Activated naive CD4-positive, alpha-beta T cell treated with Interleukin-2 at 50 U/mL for 16 hours (primary cell): ENCODE measurements at regions not wholly inside any gene's neighbourhood (a gene's known extent, or its start where the extent isn't known, plus 50 kb on each side); places are given as distances from the start of the nearest gene placed in this dataset.

Source experiments
- DNase-seq: peaks from one replicate; pipeline ENCODE4 v3.0.0-alpha.2; 2020

GRCh38 chr12:90060031-90060430 is 351.4 kb upstream of the ATP2B1 start:
- DNase-seq: no peak

DNA sequence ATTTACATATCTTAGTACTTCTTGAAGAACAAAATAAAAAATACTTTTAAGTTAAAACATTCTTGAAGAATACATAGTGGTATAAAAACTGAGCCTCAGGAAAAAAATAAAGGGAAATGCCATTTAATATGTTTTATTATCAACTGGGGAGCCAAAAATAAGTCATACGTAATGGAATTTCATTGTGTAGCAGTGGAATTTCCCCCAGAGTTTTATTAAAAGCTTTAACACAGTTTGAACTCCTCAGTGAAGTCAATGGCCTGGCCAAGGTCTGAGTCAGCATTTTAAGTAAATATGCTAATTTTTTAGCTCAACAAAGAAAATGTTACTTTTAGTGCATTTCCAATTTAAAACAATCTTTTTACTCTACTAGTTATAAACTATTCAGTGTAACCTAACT is 350.1 kb upstream of the ATP2B1 start:
- no peak for DNase-seq

GRCh38 chr12:90055071-90055470 is 346.4 kb upstream of the ATP2B1 start:
- no peak for DNase-seq

DNA sequence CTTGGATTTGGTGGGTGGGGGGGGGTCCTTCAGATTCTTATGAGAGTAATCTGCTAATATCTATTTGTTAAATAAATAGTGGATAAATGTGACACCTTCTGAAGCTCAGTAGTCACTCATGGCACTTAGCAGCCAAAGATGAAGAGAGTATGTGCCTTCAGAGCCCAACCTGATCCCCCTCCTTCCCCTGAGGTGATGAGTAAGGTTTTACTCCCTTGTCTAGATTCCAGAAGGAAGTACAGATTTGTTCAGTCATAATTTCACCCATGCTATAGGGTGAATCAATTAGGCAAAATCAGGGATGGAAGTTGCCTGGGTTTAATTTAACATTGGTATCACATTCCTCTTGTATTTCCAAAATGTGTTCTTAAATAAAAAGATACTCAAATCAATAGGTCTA is 340.3 kb upstream of the ATP2B1 start:
- DNase-seq: no peak

DNA sequence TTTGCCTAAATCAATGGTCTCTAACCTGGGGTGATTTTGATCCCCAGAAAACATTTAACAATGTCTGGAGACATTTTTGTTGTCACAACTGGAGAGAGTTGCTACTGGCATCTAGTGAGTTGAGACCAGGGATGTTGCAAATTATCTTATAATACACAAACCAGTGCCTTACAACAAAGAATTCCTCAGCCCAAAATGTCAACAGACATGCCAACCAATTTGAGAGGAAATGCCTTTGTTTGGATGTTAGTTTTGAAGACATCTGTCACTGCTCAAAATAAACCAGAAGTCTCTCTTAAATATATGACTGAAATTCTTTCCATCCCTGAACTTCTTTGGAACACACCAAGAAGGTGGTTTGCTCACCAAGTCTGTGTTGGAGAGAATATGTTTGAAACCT is 336.9 kb upstream of the ATP2B1 start:
- DNase-seq: no peak

- DNase-seq: no peak
These were observed 335.4 kb upstream of the ATP2B1 start for GRCh38 chr12:90044069-90044468.

DNA sequence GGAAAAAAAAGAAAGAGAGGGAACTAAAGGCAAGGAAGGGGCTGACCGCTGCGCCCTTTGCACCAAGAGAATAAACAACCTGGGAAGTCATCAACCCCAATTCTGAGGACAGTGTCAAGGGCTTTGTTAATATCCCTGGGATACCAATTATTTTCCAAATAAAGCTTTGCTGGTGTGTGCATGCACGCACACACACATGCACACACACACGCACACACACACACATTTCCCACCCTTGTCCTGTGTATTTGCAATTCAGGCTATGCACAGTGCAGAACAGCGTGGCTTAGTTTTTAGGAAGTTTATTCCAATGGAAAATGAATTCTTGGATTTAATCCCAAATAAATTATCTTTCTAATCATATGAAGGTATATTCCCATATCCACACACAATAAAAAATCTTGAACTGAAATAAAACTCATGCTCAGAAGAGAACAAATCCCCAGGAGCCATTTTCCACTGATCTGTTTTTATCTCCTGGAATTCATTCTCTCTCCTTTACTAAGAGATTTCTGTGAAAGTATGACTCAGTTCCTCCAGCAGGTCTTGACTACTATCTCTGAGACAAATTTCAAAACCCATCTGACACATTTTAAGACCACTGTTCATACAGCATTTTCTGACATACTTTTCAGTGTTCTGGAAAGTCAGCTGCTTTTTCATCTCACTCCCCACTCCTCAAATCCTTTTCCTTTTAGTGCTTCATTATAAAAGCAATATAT is 334.4 kb upstream of the ATP2B1 start:
- no peak for DNase-seq

- DNase-seq: no peak
These were observed 329.7 kb upstream of the ATP2B1 start for GRCh38 chr12:90038289-90038688.

GRCh38 chr12:90037740-90038139 is 329.1 kb upstream of the ATP2B1 start:
- no peak for DNase-seq

DNA sequence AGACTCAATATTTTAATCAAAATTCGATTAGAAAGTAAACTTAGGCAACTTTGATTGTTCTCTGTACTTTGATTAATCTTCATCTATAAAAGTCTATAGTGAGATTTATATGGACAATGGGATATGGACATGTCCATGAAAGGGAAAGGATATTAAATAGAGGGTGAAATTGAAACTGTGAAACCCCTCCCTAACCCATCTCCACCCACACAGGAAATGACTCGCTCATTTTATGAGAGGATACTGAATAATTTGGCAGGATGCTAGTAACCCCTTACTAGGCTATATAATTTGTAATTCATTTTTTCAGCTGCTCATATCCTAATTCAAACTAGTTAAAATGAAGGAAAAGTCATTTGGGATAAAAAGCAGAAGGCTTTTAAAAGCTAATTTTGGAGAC is 328.0 kb upstream of the ATP2B1 start:
- DNase-seq: no peak

- DNase-seq: no peak
These were observed 322.1 kb upstream of the ATP2B1 start for GRCh38 chr12:90030726-90031125.

DNA sequence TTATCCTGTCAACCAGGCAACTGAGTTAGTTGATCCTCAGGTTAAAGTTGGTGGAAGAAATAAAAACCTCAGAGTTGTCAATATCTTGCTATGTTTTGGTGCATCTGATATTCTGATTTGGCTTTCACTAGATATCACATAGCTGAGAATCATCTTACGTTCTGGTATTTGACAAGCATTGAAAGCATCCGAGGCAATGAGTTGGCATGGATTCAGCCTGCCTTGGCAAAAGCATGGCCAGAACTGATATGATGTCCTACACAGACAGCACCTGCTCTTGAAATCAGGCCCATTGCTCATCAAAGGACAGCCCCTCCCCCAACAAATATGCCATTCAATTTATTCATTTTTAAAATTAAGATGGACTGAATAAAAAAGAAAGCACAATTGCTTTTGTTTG is 320.7 kb upstream of the ATP2B1 start:
- no peak for DNase-seq

DNA sequence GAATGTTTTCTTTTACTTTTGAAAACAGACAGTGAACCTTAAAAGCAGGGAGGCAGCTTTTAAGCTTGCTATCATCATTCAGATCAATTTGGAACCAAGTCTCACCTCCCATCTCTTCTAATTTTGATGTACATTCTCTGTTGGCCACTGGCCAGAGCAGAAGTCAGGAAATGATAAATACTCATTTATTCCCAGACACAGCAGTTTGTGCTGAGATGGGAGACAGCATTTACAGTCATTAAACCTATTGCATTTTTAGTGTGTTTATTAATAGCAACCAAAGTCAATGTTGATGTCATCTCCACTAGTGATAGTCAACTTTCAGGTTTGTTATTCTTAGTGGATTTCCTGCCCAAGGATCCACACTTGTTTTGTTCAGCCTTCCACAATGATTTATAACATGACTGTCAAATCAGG is 320.0 kb upstream of the ATP2B1 start:
- no peak for DNase-seq

- DNase-seq: no peak
These were observed 319.4 kb upstream of the ATP2B1 start for GRCh38 chr12:90027889-90028634.

DNA sequence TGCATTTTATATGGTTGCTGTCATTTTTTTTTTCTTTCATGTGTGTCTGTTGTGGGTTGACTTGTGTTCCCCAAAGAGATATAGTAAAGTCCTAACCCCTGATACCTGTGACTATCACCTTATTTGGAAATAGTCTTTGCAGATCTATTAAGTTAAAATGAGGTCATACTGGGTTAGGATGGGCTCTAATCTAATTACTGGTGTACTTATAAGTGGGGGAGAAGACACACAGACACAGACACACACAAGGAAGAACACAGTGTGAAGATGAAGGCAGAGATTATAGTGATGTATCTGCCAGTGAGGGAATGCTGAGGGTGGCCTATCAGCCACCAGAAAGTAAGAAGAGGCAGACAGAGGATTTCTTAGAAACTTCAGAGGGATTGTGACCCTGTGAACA is 318.4 kb upstream of the ATP2B1 start:
- no peak for DNase-seq

DNA sequence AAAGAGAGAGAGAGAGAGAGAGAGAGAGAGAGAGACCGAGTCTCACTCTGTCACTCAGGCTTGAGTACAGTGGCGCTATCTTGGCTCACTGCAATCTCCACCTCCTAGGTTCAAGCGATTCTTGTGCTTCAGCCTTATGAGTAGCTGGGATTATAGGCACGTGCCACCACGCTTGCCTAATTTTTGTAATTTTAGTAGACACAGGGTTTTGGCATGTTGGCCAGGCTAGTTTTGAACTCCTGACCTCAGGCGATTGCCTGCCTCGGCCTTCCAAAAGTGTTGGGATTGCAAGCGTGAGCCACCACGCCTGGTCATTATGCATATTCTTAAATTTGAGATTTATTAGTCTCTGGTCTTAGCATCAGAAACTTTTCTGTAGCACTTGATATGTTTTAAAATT is 317.9 kb upstream of the ATP2B1 start:
- DNase-seq: no peak

DNA sequence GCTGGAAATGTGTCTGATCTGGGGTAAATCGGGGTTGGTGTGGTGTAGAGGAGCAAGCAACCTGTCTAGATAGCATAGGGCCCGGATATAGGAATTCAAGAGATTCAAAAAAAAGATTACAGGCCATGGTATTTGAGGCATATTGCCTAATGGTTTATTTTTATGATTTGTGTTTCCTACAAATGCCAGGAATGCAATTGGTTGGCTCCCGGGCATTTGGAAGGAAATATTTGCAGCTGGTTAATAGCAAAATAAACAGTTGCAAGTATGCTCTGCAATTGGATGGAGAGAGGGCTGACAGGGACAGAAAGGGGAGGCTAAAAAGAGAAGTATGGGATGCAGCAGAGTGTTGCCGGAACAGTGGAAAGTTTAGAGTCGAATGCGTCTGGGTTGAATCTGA is 315.6 kb upstream of the ATP2B1 start:
- no peak for DNase-seq

DNA sequence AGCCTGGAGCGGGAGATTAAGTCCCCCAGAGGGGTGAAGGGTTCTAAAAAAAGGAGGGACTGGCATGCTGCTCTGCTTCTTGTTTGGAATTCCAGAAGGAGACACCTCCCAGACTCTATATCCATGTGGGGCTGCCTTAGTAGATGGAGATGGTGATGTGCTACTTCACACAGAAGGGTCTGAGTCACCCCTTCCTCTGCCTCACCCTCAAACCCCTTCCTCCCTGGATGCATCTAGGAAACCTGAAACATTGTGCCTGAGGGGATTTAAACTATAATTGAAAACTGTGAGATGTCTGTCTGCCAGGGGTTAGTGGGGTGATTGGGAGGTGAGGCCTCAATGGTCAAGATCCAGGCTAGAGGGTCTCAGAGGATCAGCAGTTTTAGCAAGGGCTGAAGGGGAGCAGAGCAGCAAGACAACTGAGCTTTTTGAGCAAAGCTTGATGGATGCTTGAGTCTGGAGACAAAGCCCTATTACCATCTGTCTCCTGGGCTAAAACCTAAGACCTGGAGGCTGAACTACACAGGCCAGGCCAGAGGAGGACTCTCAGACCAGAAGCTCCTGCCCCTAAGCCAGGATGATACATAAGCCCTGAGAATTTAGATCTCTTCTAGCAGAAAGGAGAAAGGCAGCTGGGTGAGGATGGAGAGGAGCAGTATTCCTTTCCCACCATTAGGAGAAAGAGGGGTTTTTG is 314.7 kb upstream of the ATP2B1 start:
- no peak for DNase-seq

GRCh38 chr12:90021795-90022440 is 313.3 kb upstream of the ATP2B1 start:
- DNase-seq: no peak

DNA sequence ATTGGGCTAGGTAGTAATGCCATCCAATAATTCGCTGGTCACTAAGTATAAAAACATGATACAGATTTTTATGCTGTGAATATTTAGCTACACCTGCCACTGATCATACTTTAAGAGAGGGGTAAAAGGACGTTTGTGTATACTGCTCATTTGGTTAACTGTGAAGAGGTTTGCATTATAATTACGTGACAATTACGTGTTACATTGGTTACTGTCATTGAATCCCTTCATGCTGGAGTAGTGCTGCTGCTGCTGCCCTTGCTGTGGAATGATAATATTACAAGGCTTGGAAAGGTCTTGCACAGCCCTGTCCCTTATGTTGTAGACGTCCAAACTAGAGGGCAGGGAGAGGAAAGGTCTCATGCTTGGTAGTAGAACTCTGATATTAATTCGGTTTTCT is 312.2 kb upstream of the ATP2B1 start:
- DNase-seq: no peak

DNA sequence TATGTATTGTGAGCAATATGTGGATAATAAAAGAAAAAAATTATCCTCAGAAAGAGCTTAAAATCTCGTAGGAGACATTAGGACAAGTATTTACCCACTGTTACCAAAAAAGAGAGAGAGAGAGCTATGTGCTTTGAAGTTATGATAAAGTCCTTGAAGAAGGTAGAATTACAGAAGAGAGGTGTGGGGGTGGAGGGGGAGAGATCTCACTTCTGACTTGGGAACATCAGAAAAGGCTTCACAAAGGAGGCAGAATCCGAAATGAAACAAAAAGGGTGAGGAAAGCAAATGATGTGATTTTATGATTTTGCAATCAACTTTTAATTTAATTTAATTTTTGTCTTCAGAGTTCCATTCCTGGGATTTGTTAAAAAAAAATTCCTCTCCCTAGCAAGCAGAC is 311.8 kb upstream of the ATP2B1 start:
- no peak for DNase-seq

DNA sequence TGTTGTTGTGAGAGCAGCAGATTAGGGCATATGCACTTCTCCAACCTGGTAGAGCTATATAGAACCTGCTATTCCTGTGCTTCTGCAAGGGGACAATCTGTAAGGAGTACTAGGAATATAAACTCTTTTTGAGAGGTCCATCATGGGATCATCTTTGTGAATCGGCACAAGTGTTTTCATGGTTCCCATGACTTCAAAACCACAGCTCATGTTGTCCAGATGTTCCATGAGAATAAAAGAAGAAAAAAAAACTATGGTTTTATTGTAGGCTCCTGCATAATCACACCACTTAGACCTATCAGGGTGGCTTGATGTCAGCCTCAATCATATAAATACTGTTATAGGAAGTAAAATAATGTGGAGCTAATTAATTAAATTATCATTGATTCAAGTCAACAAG is 311.4 kb upstream of the ATP2B1 start:
- no peak for DNase-seq

GRCh38 chr12:90017316-90017715 is 308.7 kb upstream of the ATP2B1 start:
- no peak for DNase-seq

DNA sequence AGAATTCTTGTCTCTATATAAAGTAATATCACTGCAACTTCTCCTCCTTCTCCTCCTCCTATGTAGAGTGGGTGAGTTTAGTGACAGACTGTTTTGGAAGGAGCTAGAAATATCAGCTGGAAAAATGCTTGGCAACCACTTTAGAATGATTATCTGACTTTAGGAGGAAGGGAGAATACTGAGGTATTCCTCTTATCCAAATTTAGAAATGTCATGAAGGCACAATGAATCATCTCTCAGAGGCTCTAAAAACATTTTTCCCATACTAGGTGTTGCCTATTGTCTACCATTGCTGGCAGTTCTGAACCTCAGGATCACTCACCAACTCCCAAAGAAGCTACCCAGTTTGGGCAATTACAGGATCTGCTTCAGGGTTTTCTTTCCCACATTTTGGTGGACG is 306.6 kb upstream of the ATP2B1 start:
- no peak for DNase-seq
